ENCODE measurements at regions not wholly inside any gene's neighbourhood (a gene's known extent, or its start where the extent isn't known, plus 50 kb on each side); places are given as distances from the start of the nearest gene placed in this dataset.

DNA sequence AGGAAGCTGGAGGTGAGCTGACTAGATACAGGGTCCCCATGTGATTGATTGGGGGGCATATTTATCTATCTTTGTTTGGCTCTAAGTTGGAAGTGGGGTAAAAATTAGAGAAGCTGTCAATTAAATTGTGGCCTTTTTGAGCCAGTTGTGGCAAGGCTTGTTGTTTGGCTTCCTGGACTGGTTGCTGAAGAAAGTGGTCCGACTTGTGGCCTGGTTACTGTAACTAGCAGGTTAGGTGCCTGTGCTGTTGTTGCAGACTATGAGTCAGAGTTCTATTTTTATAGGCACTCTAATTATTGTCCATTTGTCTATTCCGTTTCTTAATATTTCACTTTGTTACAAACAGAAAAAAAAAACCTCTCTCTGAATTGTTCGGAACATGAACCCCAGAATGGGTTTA is 129.1 kb upstream of the CNTN6 start:
- DNase-seq: no peak
- intact Hi-C loops (cut with micrococcal nuclease): no loop called here
- Mint-ChIP-seq H3K27me3 (no peaks in the 10 kb centered on the region), H3K4me1 (no peaks in the 10 kb centered on the region), H3K4me3 (no peak overlapping the region), H3K27ac (no peak overlapping the region), H3K9me3 (peaks cover 9% of the 10 kb centered on the region), H3K36me3 (ENCODE audit: low read depth) (no peaks in the 10 kb centered on the region)
- TF ChIP-seq, protein P1, sequence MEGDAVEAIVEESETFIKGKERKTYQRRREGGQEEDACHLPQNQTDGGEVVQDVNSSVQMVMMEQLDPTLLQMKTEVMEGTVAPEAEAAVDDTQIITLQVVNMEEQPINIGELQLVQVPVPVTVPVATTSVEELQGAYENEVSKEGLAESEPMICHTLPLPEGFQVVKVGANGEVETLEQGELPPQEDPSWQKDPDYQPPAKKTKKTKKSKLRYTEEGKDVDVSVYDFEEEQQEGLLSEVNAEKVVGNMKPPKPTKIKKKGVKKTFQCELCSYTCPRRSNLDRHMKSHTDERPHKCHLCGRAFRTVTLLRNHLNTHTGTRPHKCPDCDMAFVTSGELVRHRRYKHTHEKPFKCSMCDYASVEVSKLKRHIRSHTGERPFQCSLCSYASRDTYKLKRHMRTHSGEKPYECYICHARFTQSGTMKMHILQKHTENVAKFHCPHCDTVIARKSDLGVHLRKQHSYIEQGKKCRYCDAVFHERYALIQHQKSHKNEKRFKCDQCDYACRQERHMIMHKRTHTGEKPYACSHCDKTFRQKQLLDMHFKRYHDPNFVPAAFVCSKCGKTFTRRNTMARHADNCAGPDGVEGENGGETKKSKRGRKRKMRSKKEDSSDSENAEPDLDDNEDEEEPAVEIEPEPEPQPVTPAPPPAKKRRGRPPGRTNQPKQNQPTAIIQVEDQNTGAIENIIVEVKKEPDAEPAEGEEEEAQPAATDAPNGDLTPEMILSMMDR (IDR thresholded peaks at IDR 0.05): no peak
- POLR2A ChIA-PET: no interaction called here
- ATAC-seq (ENCODE audit: low read depth): no peak
- CTCF ChIA-PET: no interaction called here

DNA sequence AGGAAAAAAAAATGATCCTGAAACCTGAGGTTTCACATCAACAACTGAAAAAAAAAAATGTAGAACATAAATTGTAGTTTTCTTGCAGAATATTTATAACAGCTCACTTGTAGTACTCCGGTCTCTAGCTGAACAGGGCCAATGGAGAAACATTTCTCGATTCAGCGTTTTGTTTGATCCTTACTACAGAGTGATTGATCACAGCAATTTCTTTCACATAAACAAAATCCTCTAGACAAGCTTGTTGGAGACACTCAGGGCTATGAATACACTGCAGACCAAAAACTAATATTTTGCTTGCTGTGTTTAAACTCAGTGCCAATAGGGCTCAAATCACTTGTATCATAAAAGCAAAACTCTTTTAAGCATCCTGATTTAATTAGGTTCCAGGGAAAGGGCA is 127.0 kb upstream of the CNTN6 start:
- no peak for ATAC-seq (ENCODE audit: low read depth)
- DNase-seq: no peak
- H3K9me3 Mint-ChIP-seq: peaks cover 9% of the 10 kb centered on the region
- H3K4me3 Mint-ChIP-seq: no peak overlapping the region
- intact Hi-C loops (cut with micrococcal nuclease): no loop called here
- H3K27me3 Mint-ChIP-seq: no peaks in the 10 kb centered on the region
- TF ChIP-seq, protein P1 (IDR thresholded peaks at IDR 0.05): no peak
- H3K4me1 Mint-ChIP-seq: no peaks in the 10 kb centered on the region
- POLR2A ChIA-PET: no interaction called here
- H3K27ac Mint-ChIP-seq: no peak overlapping the region
- CTCF ChIA-PET: no interaction called here
- H3K36me3 Mint-ChIP-seq (ENCODE audit: low read depth): no peaks in the 10 kb centered on the region

DNA sequence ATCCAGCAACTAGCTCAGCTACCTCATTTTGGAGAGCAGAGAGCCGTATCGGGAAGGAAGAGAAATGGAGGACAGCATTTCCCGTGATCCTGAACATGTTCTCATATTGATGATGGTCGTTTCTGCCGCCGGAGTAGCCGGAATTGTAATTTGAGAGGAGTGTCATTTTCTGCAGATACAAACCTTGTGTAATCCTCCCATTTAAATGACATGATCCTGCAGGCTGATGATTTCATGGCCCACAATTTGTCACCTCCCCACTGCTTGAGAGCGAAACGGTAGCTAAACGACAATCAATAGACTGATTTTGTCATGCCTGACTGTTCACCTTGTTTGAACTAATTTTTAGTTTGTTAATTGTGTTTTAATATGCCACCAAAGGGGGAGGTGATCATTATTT is 126.5 kb upstream of the CNTN6 start:
- CTCF ChIA-PET: no interaction called here

DNA sequence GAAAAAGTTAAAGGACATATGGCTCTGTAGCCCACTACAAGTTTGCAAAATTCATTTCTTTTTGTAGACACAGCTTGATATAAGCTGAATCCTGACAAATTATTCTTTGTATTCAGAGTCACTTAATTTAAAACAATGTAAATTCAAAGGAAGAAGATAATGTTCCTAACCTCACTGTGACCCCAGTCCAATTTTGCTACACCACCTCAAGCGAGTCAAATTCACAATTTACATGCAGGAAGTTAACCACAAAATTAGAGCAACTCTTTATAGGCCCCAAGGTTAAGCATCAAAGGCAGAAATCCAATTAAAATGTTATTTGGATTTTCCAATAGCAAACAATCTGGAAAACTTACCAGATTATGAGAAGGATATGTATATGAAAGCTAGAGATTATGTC is 119.5 kb upstream of the CNTN6 start:
- ChIA-PET CTCF (no interaction called here), POLR2A (no interaction called here)
- DNase-seq (no peak), ATAC-seq (ENCODE audit: low read depth) (no peak)
- H3K4me3 Mint-ChIP-seq: no peak overlapping the region
- H3K9me3 Mint-ChIP-seq: peaks cover 3% of the 10 kb centered on the region
- H3K27ac Mint-ChIP-seq: no peak overlapping the region
- H3K4me1 Mint-ChIP-seq: no peaks in the 10 kb centered on the region
- intact Hi-C loops (cut with micrococcal nuclease): no loop called here
- H3K36me3 Mint-ChIP-seq (ENCODE audit: low read depth): no peaks in the 10 kb centered on the region
- no peaks in the 10 kb centered on the region for H3K27me3 Mint-ChIP-seq
- TF ChIP-seq, protein P1 (IDR thresholded peaks at IDR 0.05): no peak

More for the DNA sequence above, 126.5 kb upstream of the CNTN6 start:
- H3K27ac Mint-ChIP-seq: no peak overlapping the region
- TF ChIP-seq, protein P1 (IDR thresholded peaks at IDR 0.05): no peak
- H3K27me3 Mint-ChIP-seq: no peaks in the 10 kb centered on the region
- intact Hi-C loops (cut with micrococcal nuclease): no loop called here
- H3K4me3 Mint-ChIP-seq: no peak overlapping the region
- H3K4me1 Mint-ChIP-seq: no peaks in the 10 kb centered on the region
- ATAC-seq (ENCODE audit: low read depth) (no peak), DNase-seq (no peak)
- peaks cover 9% of the 10 kb centered on the region for H3K9me3 Mint-ChIP-seq
- no peaks in the 10 kb centered on the region for H3K36me3 Mint-ChIP-seq (ENCODE audit: low read depth)
- POLR2A ChIA-PET: no interaction called here

DNA sequence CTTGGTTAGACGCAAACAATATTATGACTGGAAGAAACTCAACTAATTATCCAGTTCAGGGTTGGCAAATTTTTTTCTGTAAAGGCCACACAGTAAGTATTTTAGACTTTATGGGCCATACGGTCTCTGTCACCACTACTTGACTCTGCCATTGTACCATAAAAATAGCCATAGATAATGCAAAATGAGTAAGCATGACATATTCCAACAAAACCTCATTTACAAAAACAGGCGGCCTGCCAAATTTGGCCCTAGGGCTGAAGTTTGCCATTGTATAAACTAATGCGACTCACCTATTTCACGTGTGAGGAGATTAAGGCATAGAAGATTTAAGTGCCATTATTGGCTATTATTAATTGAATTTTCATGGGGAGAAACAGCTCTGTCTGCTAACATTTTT is 116.8 kb upstream of the CNTN6 start:
- no peak overlapping the region for H3K4me3 Mint-ChIP-seq
- ChIA-PET POLR2A (no interaction called here), CTCF (no interaction called here)
- TF ChIP-seq, protein P1 (IDR thresholded peaks at IDR 0.05): no peak
- H3K27ac Mint-ChIP-seq: no peak overlapping the region
- ATAC-seq (ENCODE audit: low read depth) (no peak), DNase-seq (no peak)
- H3K36me3 Mint-ChIP-seq (ENCODE audit: low read depth): no peaks in the 10 kb centered on the region
- intact Hi-C loops (cut with micrococcal nuclease): no loop called here
- H3K27me3 Mint-ChIP-seq: no peaks in the 10 kb centered on the region
- peaks cover 5% of the 10 kb centered on the region for H3K9me3 Mint-ChIP-seq
- no peaks in the 10 kb centered on the region for H3K4me1 Mint-ChIP-seq

Data from activated B cell treated with CpG ODN at 0.5 μM for 24 hours (primary cell).